B cell (primary cell): ENCODE measurements at regions not wholly inside any gene's neighbourhood (a gene's known extent, or its start where the extent isn't known, plus 50 kb on each side); places are given as distances from the start of the nearest gene placed in this dataset.

Experiments used
- ATAC-seq: fragments of 200-7000 bp; cut with Tn5 transposase; one replicate; pipeline ENCODE4 v1.10.0; 2021; ENCODE audit warnings: low read depth, mild to moderate bottlenecking, moderate number of reproducible peaks, moderate library complexity
- CTCF ChIA-PET: fragments of 350-600 bp; sonication (Branson Sonifier 250); formaldehyde crosslinking; loops from one replicate; lab custom pipeline; 2021; ENCODE audit warnings: antibody characterized with exemption, inconsistent platforms; lab: Charles Lee
- POLR2A ChIA-PET: fragments of 350-600 bp; sonication (Branson Sonifier 250); formaldehyde crosslinking; loops from one replicate; lab custom pipeline; 2021; ENCODE audit warnings: antibody characterized with exemption; lab: Charles Lee
- DNase-seq: peaks from one replicate; pipeline ENCODE4 v3.0.0; 2013
- H2AFZ ChIP-seq: 2 replicates; pipeline ENCODE4 v1.6.1; 2012; ENCODE audit warnings: mild to moderate bottlenecking, low read depth, low read length; ENCODE audit not compliant: insufficient read depth, poor library complexity, severe bottlenecking
- H3K27ac ChIP-seq, 2 donors: 1 replicate in 1 of 2; 2 replicates in 1 of 2; pipeline ENCODE4 v1.5.1; 2012 to 2013; ENCODE audit warnings: low read length in 2 of 2, mild to moderate bottlenecking in 2 of 2, moderate library complexity in 1 of 2
- H3K27me3 ChIP-seq, 4 experiments: fragments of 200-600 bp in 1 of 4; sonication (generic) in 1 of 4; replicated peaks in 1 of 4; 1 replicate in 2 of 4; 2 replicates in 2 of 4; pipeline versions ENCODE4 v1.6.1 to v1.7.0; 2013 to 2016; ENCODE audit warnings: low read length in 3 of 4, mild to moderate bottlenecking in 2 of 4, mixed read lengths in 1 of 4, moderate library complexity in 1 of 4; ENCODE audit not compliant: insufficient read depth in 4 of 4, control insufficient read depth in 3 of 4; ENCODE audit errors: control extremely low read depth in 1 of 4
- H3K36me3 ChIP-seq, 2 experiments: replicated peaks in 1 of 2; 1 replicate in 1 of 2; 2 replicates in 1 of 2; pipeline versions ENCODE4 v1.6.1 to v1.7.1; 2013; ENCODE audit warnings: low read length in 1 of 2; ENCODE audit not compliant: insufficient read depth in 2 of 2, control insufficient read depth in 1 of 2; ENCODE audit errors: control extremely low read depth in 1 of 2, extremely low read depth in 1 of 2
- H3K4me1 ChIP-seq, 2 donors: fragments of 200-600 bp in 1 of 2; sonication (generic) in 1 of 2; 1 replicate in 1 of 2; 2 replicates in 1 of 2; pipeline versions ENCODE4 v1.5.1 to v1.6.1; 2013 to 2017; ENCODE audit warnings: low read length in 2 of 2; ENCODE audit not compliant: control insufficient read depth in 2 of 2, insufficient read depth in 2 of 2
- H3K4me2 ChIP-seq: replicated peaks from 2 replicates; pipeline ENCODE3; 2012; ENCODE audit warnings: mild to moderate bottlenecking, low read depth, low read length; ENCODE audit not compliant: poor library complexity, severe bottlenecking
- H3K4me3 ChIP-seq, 5 experiments: fragments of 200-600 bp in 1 of 5; sonication (generic) in 1 of 5; 1 replicate in 3 of 5; 2 replicates in 2 of 5; pipeline versions ENCODE4 v1.5.1 to v1.7.0; 2011 to 2016; ENCODE audit warnings: low read length in 4 of 5, mild to moderate bottlenecking in 4 of 5, low read depth in 2 of 5, control low read depth in 1 of 5, moderate library complexity in 1 of 5; ENCODE audit not compliant: insufficient read depth in 1 of 5; ENCODE audit errors: control extremely low read depth in 1 of 5, extremely low read depth in 1 of 5
- H3K79me2 ChIP-seq: fragments of 200-600 bp; sonication (generic); one replicate; pipeline ENCODE4 v1.6.0; 2016; ENCODE audit warnings: low read length; ENCODE audit not compliant: control insufficient read depth, insufficient read depth
- H3K9ac ChIP-seq: fragments of 200-600 bp; sonication (generic); 2 replicates; pipeline ENCODE4 v1.6.1; 2017; ENCODE audit warnings: mild to moderate bottlenecking, low read length, moderate library complexity
- H3K9me3 ChIP-seq, 3 donors: one replicate each; pipeline versions ENCODE4 v1.6.1 to v1.7.1; 2013; ENCODE audit warnings: low read length in 2 of 3; ENCODE audit not compliant: control insufficient read depth in 2 of 3, insufficient read depth in 1 of 3; ENCODE audit errors: control extremely low read depth in 1 of 3
- H4K20me1 ChIP-seq: 2 replicates; pipeline ENCODE4 v1.6.0; 2012; ENCODE audit warnings: mild to moderate bottlenecking, low read length; ENCODE audit not compliant: insufficient read depth, control insufficient read depth, poor library complexity, severe bottlenecking
- H3K27ac Mint-ChIP-seq: one replicate; pipeline ENCODE4 v1.8.0; 2021; ENCODE audit warnings: mixed read lengths
- H3K27me3 Mint-ChIP-seq: one replicate; pipeline ENCODE4 v1.8.0; 2021; ENCODE audit warnings: mixed read lengths
- H3K4me1 Mint-ChIP-seq: one replicate; pipeline ENCODE4 v1.8.0; 2021; ENCODE audit warnings: mixed read lengths
- H3K4me3 Mint-ChIP-seq: one replicate; pipeline ENCODE4 v1.8.0; 2021; ENCODE audit warnings: mixed read lengths
- H3K9me3 Mint-ChIP-seq: one replicate; pipeline ENCODE4 v1.8.0; 2022; ENCODE audit warnings: mixed read lengths; ENCODE audit not compliant: insufficient read depth
- CTCF ChIP-seq: fragments of 200-600 bp; IDR thresholded peaks from one replicate; pipeline ENCODE4 v1.8.0; 2022; ENCODE audit warnings: antibody characterized with exemption, mild to moderate bottlenecking
- EZH2 ChIP-seq: IDR thresholded peaks from 2 replicates; pipeline ENCODE4 v1.6.1; 2012; ENCODE audit warnings: borderline replicate concordance, low read depth, mild to moderate bottlenecking, moderate library complexity, low read length; ENCODE audit not compliant: insufficient read depth, poor library complexity, severe bottlenecking
- WGBS: methylation state at CpG from one replicate; pipeline ENCODE4 v1.1.5; 2013; ENCODE audit warnings: missing lambda C conversion rate; ENCODE audit not compliant: insufficient coverage; 5-methylcytosine and 5-hydroxymethylcytosine counted together
- intact Hi-C: fragments of 100-400 bp; cut with micrococcal nuclease; formaldehyde crosslinking; loops from one replicate; pipeline ENCODE4 v1.10.0; 2022

- WGBS: 86% methylated on average over 1 of the region's 6 CpGs
- Mint-ChIP-seq H3K9me3 (no peaks in the 10 kb centered on the region), H3K4me3 (no peak overlapping the region), H3K27ac (no peak overlapping the region), H3K4me1 (no peaks in the 10 kb centered on the region), H3K27me3 (peaks cover 3% of the 10 kb centered on the region)
- intact Hi-C loops: no loop called here
- ATAC-seq: no peak
- Histone ChIP-seq H3K9me3 (no peaks in the 10 kb centered on the region), H3K4me2 (no peak overlapping the region), H3K27me3 (no peaks in the 10 kb centered on the region), H3K4me1 (no peaks in the 10 kb centered on the region), H3K9ac (no peak overlapping the region), H3K79me2 (no peaks in the 10 kb centered on the region), H3K36me3 (no peaks in the 10 kb centered on the region), H4K20me1 (no peaks in the 10 kb centered on the region), H3K27ac (no peak overlapping the region), H2AFZ (no peak overlapping the region), H3K4me3 (no peak overlapping the region)
- CTCF ChIA-PET: no interaction called here
- no peak for TF ChIP-seq CTCF
- TF ChIP-seq EZH2: no peak
- POLR2A ChIA-PET: no interaction called here
- no peak for DNase-seq
Measured at GRCh38 chr1:208756339-208756981, 512.3 kb upstream of the PLXNA2 start.

- no peak overlapping the region for H2AFZ ChIP-seq
- H3K9ac ChIP-seq: no peak overlapping the region
- DNase-seq: no peak
- no peaks in the 10 kb centered on the region for H3K27me3 ChIP-seq
- no peak overlapping the region for H3K4me3 ChIP-seq
- POLR2A ChIA-PET: no interaction called here
- no peak for TF ChIP-seq EZH2
- no peak for TF ChIP-seq CTCF
- H4K20me1 ChIP-seq: no peaks in the 10 kb centered on the region
- CTCF ChIA-PET: no interaction called here
- H3K79me2 ChIP-seq: no peaks in the 10 kb centered on the region
- no peaks in the 10 kb centered on the region for H3K36me3 ChIP-seq
- no peaks in the 10 kb centered on the region for H3K4me1 ChIP-seq
- Mint-ChIP-seq H3K9me3 (no peaks in the 10 kb centered on the region), H3K4me1 (no peaks in the 10 kb centered on the region), H3K27ac (no peak overlapping the region), H3K27me3 (peaks cover 3% of the 10 kb centered on the region), H3K4me3 (no peak overlapping the region)
- H3K9me3 ChIP-seq: no peaks in the 10 kb centered on the region
- no peak overlapping the region for H3K4me2 ChIP-seq
- 63% methylated on average over 1 of the region's 1 CpG for WGBS
- no peak overlapping the region for H3K27ac ChIP-seq
- no peak for ATAC-seq
- intact Hi-C loops: no loop called here
Measured at GRCh38 chr1:208757846-208758245, 513.7 kb upstream of the PLXNA2 start.
